Trophoblast cell (in vitro differentiated cells and primary cell): ENCODE measurements at regions not wholly inside any gene's neighbourhood (a gene's known extent, or its start where the extent isn't known, plus 50 kb on each side); places are given as distances from the start of the nearest gene placed in this dataset.

Experiments used
- DNase-seq, 2 donors: peaks; one replicate each; pipeline ENCODE4 v3.0.0-alpha.2; 2016
- H2AFZ ChIP-seq: 2 replicates; pipeline ENCODE4 v1.6.1; 2013; ENCODE audit warnings: low read length, moderate library complexity, mild to moderate bottlenecking; ENCODE audit not compliant: insufficient read depth, poor library complexity
- H2AK5ac ChIP-seq: 2 replicates; pipeline ENCODE4 v1.6.1; 2013; ENCODE audit warnings: mild to moderate bottlenecking, low read length
- H2BK120ac ChIP-seq: 2 replicates; pipeline ENCODE4 v1.6.1; 2013; ENCODE audit warnings: low read length, mild to moderate bottlenecking, moderate library complexity; ENCODE audit not compliant: insufficient read depth, poor library complexity
- H2BK12ac ChIP-seq: 2 replicates; pipeline ENCODE4 v1.6.1; 2013; ENCODE audit warnings: mild to moderate bottlenecking, low read length, moderate library complexity
- H2BK5ac ChIP-seq: 2 replicates; pipeline ENCODE4 v1.6.1; 2013; ENCODE audit warnings: low read length, low read depth, moderate library complexity, mild to moderate bottlenecking; ENCODE audit not compliant: poor library complexity
- H3K14ac ChIP-seq: 2 replicates; pipeline ENCODE4 v1.6.1; 2013; ENCODE audit warnings: mild to moderate bottlenecking, low read length
- H3K18ac ChIP-seq: 2 replicates; pipeline ENCODE4 v1.6.1; 2013; ENCODE audit warnings: mild to moderate bottlenecking, low read length
- H3K23ac ChIP-seq: 2 replicates; pipeline ENCODE4 v1.6.1; 2013; ENCODE audit warnings: low read length
- H3K27ac ChIP-seq: 2 replicates; pipeline ENCODE4 v1.5.1; 2013; ENCODE audit warnings: low read depth, mild to moderate bottlenecking, inconsistent platforms, low read length, moderate library complexity
- H3K27me3 ChIP-seq: 2 replicates; pipeline ENCODE4 v1.6.1; 2013; ENCODE audit warnings: inconsistent platforms, mild to moderate bottlenecking, low read length, moderate library complexity; ENCODE audit not compliant: insufficient read depth
- H3K36me3 ChIP-seq, 2 experiments: 1 replicate in 1 of 2; 2 replicates in 1 of 2; pipeline ENCODE4 v1.6.1; 2013; ENCODE audit warnings: low read length in 2 of 2, mild to moderate bottlenecking in 2 of 2, moderate library complexity in 1 of 2; ENCODE audit not compliant: insufficient read depth in 2 of 2, control insufficient read depth in 1 of 2
- H3K4ac ChIP-seq: 2 replicates; pipeline ENCODE4 v1.6.1; 2013; ENCODE audit warnings: low read depth, mild to moderate bottlenecking, low read length, moderate library complexity
- H3K4me1 ChIP-seq, 2 experiments: 1 replicate in 1 of 2; 2 replicates in 1 of 2; pipeline ENCODE4 v1.6.1; 2013; ENCODE audit warnings: low read length in 2 of 2, mild to moderate bottlenecking in 2 of 2, moderate library complexity in 1 of 2; ENCODE audit not compliant: insufficient read depth in 2 of 2, control insufficient read depth in 1 of 2
- H3K4me2 ChIP-seq: 2 replicates; pipeline ENCODE4 v1.6.1; 2013; ENCODE audit warnings: inconsistent platforms, mild to moderate bottlenecking, low read length, moderate library complexity
- H3K4me3 ChIP-seq: 2 replicates; pipeline ENCODE4 v1.5.1; 2013; ENCODE audit warnings: mild to moderate bottlenecking, low read depth, low read length, inconsistent platforms
- H3K79me1 ChIP-seq: one replicate; pipeline ENCODE4 v1.6.1; 2013; ENCODE audit warnings: low read length
- H3K79me2 ChIP-seq: 2 replicates; pipeline ENCODE4 v1.6.1; 2013; ENCODE audit warnings: low read length, mild to moderate bottlenecking; ENCODE audit not compliant: control insufficient read depth, insufficient read depth, poor library complexity
- H3K9ac ChIP-seq: 2 replicates; pipeline ENCODE4 v1.6.1; 2013; ENCODE audit warnings: mild to moderate bottlenecking, low read length
- H3K9me3 ChIP-seq: 2 replicates; pipeline ENCODE4 v1.6.1; 2013; ENCODE audit warnings: low read depth, mild to moderate bottlenecking, control low read depth, inconsistent platforms, low read length; ENCODE audit not compliant: insufficient read depth
- H4K12ac ChIP-seq: 2 replicates; pipeline ENCODE4 v1.6.1; 2013; ENCODE audit warnings: low read depth, mild to moderate bottlenecking, low read length, moderate library complexity
- H4K8ac ChIP-seq: 2 replicates; pipeline ENCODE4 v1.6.1; 2013; ENCODE audit warnings: low read depth, mild to moderate bottlenecking, low read length, moderate library complexity
- H4K91ac ChIP-seq: one replicate; pipeline ENCODE4 v1.6.1; 2013; ENCODE audit warnings: low read depth, mild to moderate bottlenecking, low read length, moderate library complexity
- WGBS: extraction: QIAGEN DNeasy Blood & Tissue Kit; methylation state at CpG from one replicate; pipeline ENCODE4 v1.1.7; 2013; ENCODE audit warnings: missing lambda C conversion rate; ENCODE audit not compliant: insufficient read length, insufficient coverage; ENCODE audit errors: extremely low coverage; 5-methylcytosine and 5-hydroxymethylcytosine counted together

DNA sequence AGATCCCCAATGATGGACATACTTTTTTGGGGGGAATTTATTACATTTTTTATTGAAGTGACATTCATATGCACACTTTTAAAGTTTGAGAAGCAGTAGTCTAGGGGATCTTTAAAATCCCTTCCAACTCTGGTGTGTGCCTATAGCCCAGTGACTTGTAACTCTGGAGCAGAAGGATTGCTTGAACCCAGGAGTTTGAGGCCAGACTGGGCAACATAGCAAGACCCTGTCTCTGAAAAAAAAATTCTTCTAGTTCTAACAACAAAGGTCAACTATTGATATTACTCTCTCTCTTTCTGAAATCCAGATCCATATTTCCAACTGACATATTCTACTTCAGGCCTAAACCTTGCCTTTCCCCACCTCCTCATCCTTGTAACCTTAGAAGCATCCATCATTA lies 148.2 kb upstream of the SPRY4 start:
- Histone ChIP-seq H3K79me2 (peaks cover 2% of the 10 kb centered on the region), H3K36me3 (no peaks in the 10 kb centered on the region), H3K9ac (no peak overlapping the region), H4K8ac (no peak overlapping the region), H3K27me3 (no peaks in the 10 kb centered on the region), H3K9me3 (no peaks in the 10 kb centered on the region), H3K27ac (no peak overlapping the region), H2AFZ (no peak overlapping the region), H3K23ac (no peak overlapping the region), H2BK12ac (no peak overlapping the region), H3K18ac (no peak overlapping the region), H2AK5ac (no peak overlapping the region), H2BK5ac (no peak overlapping the region), H3K79me1 (peaks cover 4% of the 10 kb centered on the region), H2BK120ac (no peak overlapping the region), H3K14ac (no peak overlapping the region), H4K91ac (no peak overlapping the region), H3K4ac (no peak overlapping the region), H3K4me1 (peaks cover 5 to 8% of the 10 kb centered on the region in 2 experiments), H3K4me3 (no peak overlapping the region), H3K4me2 (no peak overlapping the region), H4K12ac (no peak overlapping the region)
- no peak for DNase-seq

DNA sequence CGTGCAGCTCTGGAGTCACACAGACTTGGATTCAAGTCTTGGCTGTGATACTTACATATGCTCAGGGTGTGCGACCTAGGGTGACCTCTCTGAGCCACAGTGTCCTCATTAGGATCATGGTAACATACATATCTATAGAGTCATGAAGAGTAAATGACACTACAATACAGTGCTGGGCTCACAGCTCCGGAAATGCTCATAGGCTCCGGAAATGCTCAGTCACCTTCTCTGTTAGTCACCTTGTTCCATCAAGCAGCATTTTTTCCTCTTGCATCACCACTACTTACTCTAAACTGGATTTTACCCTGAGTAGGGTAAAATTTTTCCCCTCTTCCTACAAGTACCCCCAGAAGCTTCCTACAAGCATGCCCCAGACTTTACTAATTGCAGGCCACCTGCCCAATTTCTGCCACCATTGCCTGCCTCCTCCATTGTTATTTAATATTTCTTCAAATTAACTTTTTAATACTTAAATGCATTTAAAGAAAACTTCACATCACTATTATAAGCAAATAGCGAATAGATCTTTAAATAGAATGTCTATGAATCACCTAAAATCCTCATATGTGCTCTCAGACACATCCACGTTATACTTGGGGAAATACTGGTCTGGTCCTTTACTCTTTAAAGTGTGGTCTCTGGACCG lies 147.6 kb upstream of the SPRY4 start:
- H3K27me3 ChIP-seq: no peaks in the 10 kb centered on the region
- no CpG with 5 or more reads among the region's 7 CpGs for WGBS
- peaks cover 4% of the 10 kb centered on the region for H3K79me1 ChIP-seq
- H3K18ac ChIP-seq: no peak overlapping the region
- no peak overlapping the region for H2BK120ac ChIP-seq
- peaks cover 5 to 8% of the 10 kb centered on the region in 2 experiments for H3K4me1 ChIP-seq
- H3K14ac ChIP-seq: no peak overlapping the region
- no peak overlapping the region for H3K4ac ChIP-seq
- H4K12ac ChIP-seq: no peak overlapping the region
- H2AFZ ChIP-seq: no peak overlapping the region
- no peak overlapping the region for H4K8ac ChIP-seq
- H2BK12ac ChIP-seq: no peak overlapping the region
- H3K9ac ChIP-seq: no peak overlapping the region
- H3K9me3 ChIP-seq: no peaks in the 10 kb centered on the region
- H3K79me2 ChIP-seq: peaks cover 2% of the 10 kb centered on the region
- H2BK5ac ChIP-seq: no peak overlapping the region
- DNase-seq: peak; percentile 90 to 95
- H2AK5ac ChIP-seq: no peak overlapping the region
- H3K36me3 ChIP-seq: no peaks in the 10 kb centered on the region
- H3K4me2 ChIP-seq: no peak overlapping the region
- H3K4me3 ChIP-seq: no peak overlapping the region
- no peak overlapping the region for H3K23ac ChIP-seq
- no peak overlapping the region for H4K91ac ChIP-seq
- H3K27ac ChIP-seq: no peak overlapping the region

DNA sequence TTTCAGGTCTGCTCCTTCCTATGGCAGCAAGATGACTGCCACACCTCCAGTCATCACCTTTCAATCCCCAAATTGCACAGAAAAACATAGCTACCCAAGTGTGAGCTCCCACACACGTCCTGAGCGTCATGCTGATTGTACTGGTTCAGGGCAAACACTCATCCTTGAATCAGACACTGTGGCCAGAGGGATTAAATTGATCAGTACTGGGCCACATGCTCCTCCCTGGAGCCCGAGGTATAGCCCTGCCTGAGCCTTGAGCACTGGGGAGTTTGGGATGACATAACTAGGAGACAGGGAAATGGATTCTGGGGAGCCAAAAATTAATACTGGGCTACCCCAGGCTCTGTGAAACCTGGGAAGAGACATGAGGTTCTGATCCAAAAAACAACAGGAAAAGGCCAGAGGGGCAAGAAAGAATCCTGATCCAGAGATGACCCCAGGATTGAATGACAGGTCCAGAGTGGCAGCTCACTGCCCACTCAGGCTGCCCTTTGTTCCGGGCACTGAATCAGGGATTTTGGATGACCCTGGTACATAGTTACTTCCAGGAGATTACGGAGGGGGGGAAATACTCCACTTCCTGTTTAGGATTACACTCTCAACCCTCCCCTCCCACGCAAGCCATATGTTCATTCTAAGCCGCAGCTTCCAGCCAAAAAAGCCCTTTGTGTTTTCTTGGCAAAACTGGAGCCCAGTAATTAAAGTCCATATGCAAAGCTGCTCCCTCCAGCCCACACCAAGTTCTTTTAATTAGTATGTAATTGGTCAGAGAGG lies 141.6 kb upstream of the SPRY4 start:
- H2BK12ac ChIP-seq: no peak overlapping the region
- no peak overlapping the region for H2BK5ac ChIP-seq
- no peak overlapping the region for H3K27ac ChIP-seq
- H3K79me2 ChIP-seq: no peaks in the 10 kb centered on the region
- no peak overlapping the region for H3K23ac ChIP-seq
- no peak overlapping the region for H4K91ac ChIP-seq
- H3K4ac ChIP-seq: no peak overlapping the region
- no peak overlapping the region for H3K4me2 ChIP-seq
- H2AFZ ChIP-seq: no peak overlapping the region
- no peaks in the 10 kb centered on the region for H3K4me1 ChIP-seq
- H3K4me3 ChIP-seq: no peak overlapping the region
- H3K9ac ChIP-seq: no peak overlapping the region
- H4K8ac ChIP-seq: no peak overlapping the region
- H2BK120ac ChIP-seq: no peak overlapping the region
- WGBS: no CpG with 5 or more reads among the region's 7 CpGs
- no peak overlapping the region for H2AK5ac ChIP-seq
- no peak for DNase-seq
- H3K18ac ChIP-seq: no peak overlapping the region
- H3K79me1 ChIP-seq: no peaks in the 10 kb centered on the region
- no peak overlapping the region for H3K14ac ChIP-seq
- H4K12ac ChIP-seq: no peak overlapping the region
- no peaks in the 10 kb centered on the region for H3K27me3 ChIP-seq
- H3K36me3 ChIP-seq: no peaks in the 10 kb centered on the region
- no peaks in the 10 kb centered on the region for H3K9me3 ChIP-seq

DNA sequence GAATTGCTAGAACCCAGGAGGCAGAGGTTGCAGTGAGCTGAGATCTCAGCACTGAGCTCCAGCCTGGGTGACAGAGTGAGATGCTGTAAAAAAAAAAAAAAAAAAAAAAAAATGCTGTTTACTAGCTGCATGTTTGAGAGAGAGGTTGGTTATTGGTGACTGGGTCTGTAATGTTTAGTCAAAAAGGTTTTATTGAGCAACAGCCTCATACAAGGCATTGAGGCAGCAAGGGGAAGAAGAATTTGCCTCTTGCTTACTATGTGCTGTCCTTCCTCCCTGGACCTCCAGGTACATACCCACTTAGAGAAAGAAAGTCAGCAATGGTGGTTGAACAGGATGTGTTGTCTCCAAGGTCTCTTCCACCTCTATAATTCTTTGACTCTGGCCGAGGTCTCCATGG lies 140.7 kb upstream of the SPRY4 start:
- no peak for DNase-seq
- no CpG with 5 or more reads among the region's 1 CpG for WGBS
- Histone ChIP-seq H3K9ac (no peak overlapping the region), H3K4me3 (no peak overlapping the region), H2BK5ac (no peak overlapping the region), H2BK12ac (no peak overlapping the region), H3K14ac (no peak overlapping the region), H4K91ac (no peak overlapping the region), H3K27ac (no peak overlapping the region), H3K4ac (no peak overlapping the region), H2AK5ac (no peak overlapping the region), H2AFZ (no peak overlapping the region), H3K79me2 (no peaks in the 10 kb centered on the region), H4K8ac (no peak overlapping the region), H3K27me3 (no peaks in the 10 kb centered on the region), H3K79me1 (no peaks in the 10 kb centered on the region), H3K9me3 (no peaks in the 10 kb centered on the region), H3K23ac (no peak overlapping the region), H4K12ac (no peak overlapping the region), H2BK120ac (no peak overlapping the region), H3K36me3 (no peaks in the 10 kb centered on the region), H3K4me1 (no peaks in the 10 kb centered on the region), H3K18ac (no peak overlapping the region), H3K4me2 (no peak overlapping the region)
